ENCODE measurements at regions not wholly inside any gene's neighbourhood (a gene's known extent, or its start where the extent isn't known, plus 50 kb on each side); places are given as distances from the start of the nearest gene placed in this dataset.

DNA sequence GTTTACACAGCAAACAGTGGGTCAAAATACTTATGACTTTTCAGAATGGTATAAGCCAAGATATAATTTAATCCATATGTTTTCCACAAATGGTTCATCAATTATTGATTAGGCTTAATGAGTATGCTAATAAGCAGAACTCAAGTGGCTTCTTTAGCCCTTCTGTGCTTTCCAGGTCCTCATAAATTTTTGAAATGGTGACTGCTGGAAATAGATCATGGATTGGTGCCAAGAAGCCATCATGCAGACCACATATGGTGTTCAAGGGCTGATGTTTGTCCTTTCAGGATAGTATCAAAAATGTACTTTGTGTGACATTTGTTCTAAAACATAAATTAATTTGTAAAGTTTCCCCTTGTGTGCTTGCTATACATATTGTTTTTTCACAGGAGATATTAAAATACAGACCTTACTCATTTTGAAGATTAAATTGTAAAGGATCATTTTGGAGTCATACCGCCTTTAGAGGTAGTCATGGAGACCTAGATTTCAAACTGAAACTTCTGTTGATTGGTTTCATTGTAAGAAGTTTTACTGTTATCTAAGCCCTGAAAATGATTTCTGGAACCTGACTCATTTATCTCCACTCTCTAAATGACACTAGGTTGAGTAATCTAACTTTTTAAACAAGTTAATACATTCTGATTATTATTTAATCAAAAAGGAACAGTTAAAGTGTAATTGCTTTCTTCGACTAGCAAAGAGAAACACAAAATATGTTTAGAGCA is 507.9 kb downstream of the PLA2G4A start:
- Mint-ChIP-seq H3K9me3 (no peaks in the 10 kb centered on the region), H3K27me3 (ENCODE audit: insufficient read depth, low read depth, poor library complexity) (no peaks in the 10 kb centered on the region)
- H3K36me3 ChIP-seq (ENCODE audit: insufficient read depth): no peaks in the 10 kb centered on the region

DNA sequence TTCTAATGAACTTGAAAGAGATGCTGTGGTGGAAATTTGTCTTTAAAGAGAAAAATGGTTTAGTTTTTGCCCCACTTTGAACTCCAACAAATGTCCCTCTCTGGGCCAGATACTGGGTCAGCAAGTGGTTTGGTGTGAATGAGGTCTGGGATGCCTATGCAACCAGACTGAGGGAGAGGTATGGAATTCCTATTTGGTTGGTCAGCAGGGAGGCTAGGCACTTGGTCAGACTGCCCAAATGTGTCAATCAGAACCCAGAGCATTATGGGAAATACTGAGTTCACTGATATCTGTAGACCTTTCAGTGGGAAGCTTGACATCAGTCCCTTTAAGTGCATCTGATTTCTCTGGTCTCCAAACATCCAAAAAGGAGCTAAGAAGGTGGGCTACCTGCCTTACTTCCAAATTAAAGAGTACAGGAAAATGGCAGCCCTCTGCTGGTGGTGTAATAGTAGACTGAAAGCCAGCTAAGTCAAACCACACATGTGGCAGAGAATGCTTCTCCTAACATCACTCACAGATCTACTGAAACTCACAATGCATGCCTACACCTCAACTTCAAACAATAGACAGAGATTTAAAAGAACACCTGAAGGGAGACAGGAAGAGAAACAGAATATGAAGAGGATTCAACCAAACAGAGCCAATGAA is 510.1 kb downstream of the PLA2G4A start:
- H3K4me1 Mint-ChIP-seq: no peaks in the 10 kb centered on the region
- no peak for TF ChIP-seq EZH2phosphoT487 (IDR thresholded peaks at IDR 0.05; ENCODE audit: unreplicated experiment)
- TF ChIP-seq, protein P1, sequence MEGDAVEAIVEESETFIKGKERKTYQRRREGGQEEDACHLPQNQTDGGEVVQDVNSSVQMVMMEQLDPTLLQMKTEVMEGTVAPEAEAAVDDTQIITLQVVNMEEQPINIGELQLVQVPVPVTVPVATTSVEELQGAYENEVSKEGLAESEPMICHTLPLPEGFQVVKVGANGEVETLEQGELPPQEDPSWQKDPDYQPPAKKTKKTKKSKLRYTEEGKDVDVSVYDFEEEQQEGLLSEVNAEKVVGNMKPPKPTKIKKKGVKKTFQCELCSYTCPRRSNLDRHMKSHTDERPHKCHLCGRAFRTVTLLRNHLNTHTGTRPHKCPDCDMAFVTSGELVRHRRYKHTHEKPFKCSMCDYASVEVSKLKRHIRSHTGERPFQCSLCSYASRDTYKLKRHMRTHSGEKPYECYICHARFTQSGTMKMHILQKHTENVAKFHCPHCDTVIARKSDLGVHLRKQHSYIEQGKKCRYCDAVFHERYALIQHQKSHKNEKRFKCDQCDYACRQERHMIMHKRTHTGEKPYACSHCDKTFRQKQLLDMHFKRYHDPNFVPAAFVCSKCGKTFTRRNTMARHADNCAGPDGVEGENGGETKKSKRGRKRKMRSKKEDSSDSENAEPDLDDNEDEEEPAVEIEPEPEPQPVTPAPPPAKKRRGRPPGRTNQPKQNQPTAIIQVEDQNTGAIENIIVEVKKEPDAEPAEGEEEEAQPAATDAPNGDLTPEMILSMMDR (conservative IDR thresholded peaks at IDR 0.05; ENCODE audit: low read depth in 2 of 2): peak; percentile 18 to 22; a peak in 1 of 4 replicates
- no peaks in the 10 kb centered on the region for H3K79me2 ChIP-seq (replicated peaks; ENCODE audit: insufficient read depth)
- H3K27ac ChIP-seq (ENCODE audit: low read depth): no peak overlapping the region
- H3K27ac Mint-ChIP-seq: no peak overlapping the region
- DNase-seq (ENCODE audit: low spot score): peak; percentile 11
- no peaks in the 10 kb centered on the region for H3K9me3 Mint-ChIP-seq
- no peak overlapping the region for H3K4me3 Mint-ChIP-seq
- no peaks in the 10 kb centered on the region for H3K36me3 Mint-ChIP-seq (ENCODE audit: low read depth)
- no peaks in the 10 kb centered on the region for H3K36me3 ChIP-seq (ENCODE audit: insufficient read depth)
- H3F3A ChIP-seq (replicated peaks; ENCODE audit: low read depth): no peaks in the 10 kb centered on the region
- H3K27me3 Mint-ChIP-seq (ENCODE audit: insufficient read depth, low read depth, poor library complexity): no peaks in the 10 kb centered on the region
- peak overlapping the region; percentile 76 for H2AFZ ChIP-seq
- H3K4me3 ChIP-seq: no peak overlapping the region
- no peak overlapping the region for H3K4me2 ChIP-seq
- H3K27me3 ChIP-seq (ENCODE audit: insufficient read depth): no peaks in the 10 kb centered on the region
- no peaks in the 10 kb centered on the region for H3K9me2 ChIP-seq (ENCODE audit: insufficient read depth)
- no peaks in the 10 kb centered on the region for H4K20me1 ChIP-seq (replicated peaks; ENCODE audit: insufficient read depth)
- ATAC-seq: no peak
- no peaks in the 10 kb centered on the region for H3K4me1 ChIP-seq (ENCODE audit: insufficient read depth)

More for the DNA sequence above, 507.9 kb downstream of the PLA2G4A start:
- H3K27ac Mint-ChIP-seq: no peak overlapping the region
- Histone ChIP-seq H2AFZ (no peak overlapping the region), H3K4me1 (ENCODE audit: insufficient read depth) (no peaks in the 10 kb centered on the region), H3K9me2 (ENCODE audit: insufficient read depth) (no peaks in the 10 kb centered on the region), H4K20me1 (replicated peaks; ENCODE audit: insufficient read depth) (no peaks in the 10 kb centered on the region), H3K4me3 (no peak overlapping the region), H3F3A (replicated peaks; ENCODE audit: low read depth) (no peaks in the 10 kb centered on the region), H3K27me3 (ENCODE audit: insufficient read depth) (no peaks in the 10 kb centered on the region), H3K27ac (ENCODE audit: low read depth) (no peak overlapping the region), H3K79me2 (replicated peaks; ENCODE audit: insufficient read depth) (no peaks in the 10 kb centered on the region), H3K4me2 (no peak overlapping the region)
- no peak for TF ChIP-seq JUNB (IDR thresholded peaks at IDR 0.05; ENCODE audit: unreplicated experiment)
- H3K4me3 Mint-ChIP-seq: no peak overlapping the region
- ATAC-seq (no peak), DNase-seq (ENCODE audit: low spot score) (no peak)
- no peaks in the 10 kb centered on the region for H3K36me3 Mint-ChIP-seq (ENCODE audit: low read depth)
- no peaks in the 10 kb centered on the region for H3K4me1 Mint-ChIP-seq

DNA sequence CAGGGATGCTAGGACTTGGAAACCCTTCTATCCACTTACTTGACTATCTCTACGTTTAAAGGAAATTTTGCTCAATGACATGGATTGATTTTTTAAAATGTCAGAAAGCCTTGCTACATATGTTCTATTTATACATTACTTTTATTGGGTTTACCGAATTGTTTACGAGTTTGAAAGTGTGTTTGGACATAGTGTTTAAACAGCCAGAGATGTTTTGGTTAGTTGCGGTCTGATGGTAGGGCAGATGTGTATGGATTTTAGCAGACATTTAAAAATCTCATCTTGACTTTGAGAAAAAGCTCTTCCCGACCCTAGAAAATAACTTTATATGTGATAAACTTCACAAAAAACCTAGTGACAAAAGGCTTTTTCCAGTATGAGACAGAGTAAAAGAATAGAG is 513.7 kb downstream of the PLA2G4A start:
- no peaks in the 10 kb centered on the region for H3K36me3 ChIP-seq (ENCODE audit: insufficient read depth)
- H3K36me3 Mint-ChIP-seq (ENCODE audit: low read depth): no peaks in the 10 kb centered on the region
- H3K4me1 ChIP-seq (ENCODE audit: insufficient read depth): no peaks in the 10 kb centered on the region
- H3K27ac ChIP-seq (ENCODE audit: low read depth): no peak overlapping the region
- DNase-seq (ENCODE audit: low spot score) (no peak), ATAC-seq (no peak)
- no peaks in the 10 kb centered on the region for H3K9me3 Mint-ChIP-seq
- no peak overlapping the region for H2AFZ ChIP-seq
- H4K20me1 ChIP-seq (replicated peaks; ENCODE audit: insufficient read depth): no peaks in the 10 kb centered on the region
- no peak overlapping the region for H3K4me3 Mint-ChIP-seq
- no peaks in the 10 kb centered on the region for H3F3A ChIP-seq (replicated peaks; ENCODE audit: low read depth)
- no peak overlapping the region for H3K4me3 ChIP-seq
- H3K27ac Mint-ChIP-seq: no peak overlapping the region
- H3K79me2 ChIP-seq (replicated peaks; ENCODE audit: insufficient read depth): no peaks in the 10 kb centered on the region
- no peaks in the 10 kb centered on the region for H3K27me3 ChIP-seq (ENCODE audit: insufficient read depth)
- no peak overlapping the region for H3K4me2 ChIP-seq
- no peaks in the 10 kb centered on the region for H3K4me1 Mint-ChIP-seq
- H3K27me3 Mint-ChIP-seq (ENCODE audit: insufficient read depth, low read depth, poor library complexity): no peaks in the 10 kb centered on the region
- H3K9me2 ChIP-seq (ENCODE audit: insufficient read depth): no peaks in the 10 kb centered on the region
- no peak for TF ChIP-seq NANOG (IDR thresholded peaks at IDR 0.05; ENCODE audit: borderline replicate concordance)
- TF ChIP-seq ZNF114 (CRISPR knock-in tag; IDR thresholded peaks at IDR 0.05): no peak
- no peak for TF ChIP-seq CREB1 (CRISPR knock-in tag; IDR thresholded peaks at IDR 0.05; ENCODE audit: low read depth)
- no peak for TF ChIP-seq EZH2 (IDR thresholded peaks at IDR 0.05; ENCODE audit: low read depth, unreplicated experiment)
- TF ChIP-seq EZH2phosphoT487 (IDR thresholded peaks at IDR 0.05; ENCODE audit: unreplicated experiment): no peak
- TF ChIP-seq, protein P2, sequence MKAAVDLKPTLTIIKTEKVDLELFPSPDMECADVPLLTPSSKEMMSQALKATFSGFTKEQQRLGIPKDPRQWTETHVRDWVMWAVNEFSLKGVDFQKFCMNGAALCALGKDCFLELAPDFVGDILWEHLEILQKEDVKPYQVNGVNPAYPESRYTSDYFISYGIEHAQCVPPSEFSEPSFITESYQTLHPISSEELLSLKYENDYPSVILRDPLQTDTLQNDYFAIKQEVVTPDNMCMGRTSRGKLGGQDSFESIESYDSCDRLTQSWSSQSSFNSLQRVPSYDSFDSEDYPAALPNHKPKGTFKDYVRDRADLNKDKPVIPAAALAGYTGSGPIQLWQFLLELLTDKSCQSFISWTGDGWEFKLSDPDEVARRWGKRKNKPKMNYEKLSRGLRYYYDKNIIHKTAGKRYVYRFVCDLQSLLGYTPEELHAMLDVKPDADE (IDR thresholded peaks at IDR 0.05): no peak
- no peak for TF ChIP-seq ZNF331 (CRISPR knock-in tag; IDR thresholded peaks at IDR 0.05; ENCODE audit: low read depth)
- TF ChIP-seq JUNB (IDR thresholded peaks at IDR 0.05; ENCODE audit: unreplicated experiment): no peak
- TF ChIP-seq POLR2AphosphoS5 (IDR thresholded peaks at IDR 0.05; ENCODE audit: low read depth): no peak

All from GM23338 (cell line).